NCI-H748 treated with DMSO at 0.1 percent for 48 hours (cell line): ENCODE measurements at regions not wholly inside any gene's neighbourhood (a gene's known extent, or its start where the extent isn't known, plus 50 kb on each side); places are given as distances from the start of the nearest gene placed in this dataset.
"Not testable (repeated sequence)": the region's sequence is repeated elsewhere in the genome, so short reads cannot be mapped to it uniquely, and the experiment has no call there.

Experiments used
- DNase-seq: peaks from one replicate; lab custom pipeline; 2025; lab: John Stamatoyannopoulos, UW

- DNase-seq, result no peak
Observed at GRCh38 chr18:27579364-27579763, 394.3 kb upstream of the CHST9 start.

- DNase-seq, result no peak
Observed at GRCh38 chr18:27577752-27578151, 392.6 kb upstream of the CHST9 start.

GRCh38 chr18:27577265-27577664 lies 392.2 kb upstream of the CHST9 start:
- DNase-seq, result no peak

GRCh38 chr18:27567434-27567833 lies 382.3 kb upstream of the CHST9 start:
- no peak for DNase-seq

GRCh38 chr18:27564066-27564465 lies 379.0 kb upstream of the CHST9 start:
- no peak for DNase-seq

- no peak for DNase-seq
Observed at GRCh38 chr18:27558388-27559155, 373.5 kb upstream of the CHST9 start.

- DNase-seq, result no peak
Observed at GRCh38 chr18:27556741-27557140, 371.6 kb upstream of the CHST9 start.

- DNase-seq, result no peak
Observed at GRCh38 chr18:27549335-27550039, 364.4 kb upstream of the CHST9 start.

- DNase-seq, result peak; percentile 60
Observed at GRCh38 chr18:27546991-27547390, 361.9 kb upstream of the CHST9 start.

- DNase-seq, result no peak
Observed at GRCh38 chr18:27544206-27544605, 359.1 kb upstream of the CHST9 start.

GRCh38 chr18:27541293-27541692 lies 356.2 kb upstream of the CHST9 start:
- DNase-seq, result no peak

GRCh38 chr18:27540111-27540510 lies 355.0 kb upstream of the CHST9 start:
- DNase-seq, result no peak

GRCh38 chr18:27528925-27529521 lies 343.9 kb upstream of the CHST9 start:
- no peak for DNase-seq

GRCh38 chr18:27527856-27528255 lies 342.7 kb upstream of the CHST9 start:
- no peak for DNase-seq

- no peak for DNase-seq
Observed at GRCh38 chr18:27520401-27520800, 335.3 kb upstream of the CHST9 start.

- not testable (repeated sequence) for DNase-seq
Observed at GRCh38 chr18:27510036-27510633, 325.0 kb upstream of the CHST9 start.

GRCh38 chr18:27501671-27502070 lies 316.6 kb upstream of the CHST9 start:
- DNase-seq, result no peak

GRCh38 chr18:27500531-27500930 lies 315.4 kb upstream of the CHST9 start:
- DNase-seq, result no peak

- no peak for DNase-seq
Observed at GRCh38 chr18:27497246-27497645, 312.1 kb upstream of the CHST9 start.

- no peak for DNase-seq
Observed at GRCh38 chr18:27493182-27493581, 308.1 kb upstream of the CHST9 start.

- DNase-seq, result no peak
Observed at GRCh38 chr18:27491772-27492171, 306.7 kb upstream of the CHST9 start.

GRCh38 chr18:27483276-27483675 lies 298.2 kb upstream of the CHST9 start:
- DNase-seq, result no peak

GRCh38 chr18:27478459-27478858 lies 293.4 kb upstream of the CHST9 start:
- no peak for DNase-seq
